ENCODE measurements at regions not wholly inside any gene's neighbourhood (a gene's known extent, or its start where the extent isn't known, plus 50 kb on each side); places are given as distances from the start of the nearest gene placed in this dataset.

DNA sequence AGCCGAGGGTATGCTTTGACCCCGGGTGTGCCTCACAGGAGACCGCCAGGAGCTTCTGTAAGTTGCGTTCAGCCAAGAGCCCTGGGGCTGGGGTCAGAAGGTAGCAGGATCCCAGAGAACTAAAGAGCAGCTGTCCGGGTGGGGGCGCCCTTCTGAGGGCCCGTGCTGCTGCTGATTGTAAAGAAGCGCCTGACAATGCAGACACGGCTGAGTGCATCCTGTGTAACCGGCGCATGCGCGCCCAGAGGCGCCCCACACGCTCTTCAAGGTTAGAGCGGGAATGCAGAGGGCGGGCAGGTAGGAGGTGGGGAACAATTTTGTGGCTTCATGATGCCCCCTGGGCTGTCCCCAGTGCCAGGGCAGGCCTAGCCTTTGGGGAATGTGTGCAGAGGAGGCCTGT, 210.2 kb upstream of the CTBP2 start:
- Histone ChIP-seq H3K27ac (ENCODE audit: low read depth in 2 of 2, low read length in 1 of 2) (no peak overlapping the region), H3K27me3 (ENCODE audit: insufficient read depth) (no peaks in the 10 kb centered on the region), H3K9me2 (no peaks in the 10 kb centered on the region), H2AFZ (ENCODE audit: low read depth) (no peak overlapping the region), H3K79me2 (ENCODE audit: insufficient read depth) (no peaks in the 10 kb centered on the region), H3K4me2 (no peak overlapping the region), H3K4me1 (ENCODE audit: control insufficient read depth in 1 of 2, insufficient read depth in 2 of 2, low read depth in 1 of 2, low read length in 1 of 2) (no peaks in the 10 kb centered on the region; a peak in 1 of 4 replicates), H3F3A (replicated peaks; ENCODE audit: insufficient read depth) (no peaks in the 10 kb centered on the region), H3K36me3 (replicated peaks in 1 of 2; ENCODE audit: control insufficient read depth in 1 of 2, insufficient read depth in 2 of 2, low read length in 1 of 2) (no peaks in the 10 kb centered on the region), H3K9me3 (no peaks in the 10 kb centered on the region), H4K20me1 (ENCODE audit: insufficient read depth) (no peaks in the 10 kb centered on the region), H3K4me3 (ENCODE audit: low read depth in 2 of 2, low read length in 1 of 2) (no peak overlapping the region), H3K9ac (no peak overlapping the region)
- WGBS (ENCODE audit: low lambda C conversion rate): 70% methylated on average over 17 of the region's 17 CpGs
- ChIA-PET CTCF (no interaction called here), POLR2A (no interaction called here)
- DNase-seq: no peak
- TF ChIP-seq NFIC (IDR thresholded peaks at IDR 0.05; ENCODE audit: borderline replicate concordance) (no peak), YY1 (IDR thresholded peaks at IDR 0.05; ENCODE audit: low read depth) (no peak), SMC3 (IDR thresholded peaks at IDR 0.05; ENCODE audit: low read depth, low read length) (no peak), NRF1 (IDR thresholded peaks at IDR 0.05; ENCODE audit: low read depth, low read length) (no peak), POLR2AphosphoS5 (IDR thresholded peaks at IDR 0.05; ENCODE audit: low read depth, low read length) (no peak), MXI1 (IDR thresholded peaks at IDR 0.05; ENCODE audit: low read depth, low read length) (no peak), SIN3A (IDR thresholded peaks at IDR 0.05; ENCODE audit: borderline replicate concordance, low read depth, low read length) (no peak), RFX5 (IDR thresholded peaks at IDR 0.05; ENCODE audit: low read length) (no peak), GATA2 (CRISPR knock-in tag; IDR thresholded peaks at IDR 0.05) (no peak), FOXM1 (IDR thresholded peaks at IDR 0.05; ENCODE audit: low read depth) (no peak), EZH2phosphoT487 (IDR thresholded peaks at IDR 0.05; ENCODE audit: borderline replicate concordance, low read depth) (no peak), GABPA (IDR thresholded peaks at IDR 0.05; ENCODE audit: low read depth) (no peak), TAF1 (IDR thresholded peaks at IDR 0.05; ENCODE audit: borderline replicate concordance, low read depth, low read length) (no peak), JUND (IDR thresholded peaks at IDR 0.05) (no peak), TEAD4 (IDR thresholded peaks at IDR 0.05; ENCODE audit: borderline replicate concordance, insufficient read depth) (no peak), RCOR1 (IDR thresholded peaks at IDR 0.05; ENCODE audit: low read length) (no peak)
- TF ChIP-seq, protein P1, sequence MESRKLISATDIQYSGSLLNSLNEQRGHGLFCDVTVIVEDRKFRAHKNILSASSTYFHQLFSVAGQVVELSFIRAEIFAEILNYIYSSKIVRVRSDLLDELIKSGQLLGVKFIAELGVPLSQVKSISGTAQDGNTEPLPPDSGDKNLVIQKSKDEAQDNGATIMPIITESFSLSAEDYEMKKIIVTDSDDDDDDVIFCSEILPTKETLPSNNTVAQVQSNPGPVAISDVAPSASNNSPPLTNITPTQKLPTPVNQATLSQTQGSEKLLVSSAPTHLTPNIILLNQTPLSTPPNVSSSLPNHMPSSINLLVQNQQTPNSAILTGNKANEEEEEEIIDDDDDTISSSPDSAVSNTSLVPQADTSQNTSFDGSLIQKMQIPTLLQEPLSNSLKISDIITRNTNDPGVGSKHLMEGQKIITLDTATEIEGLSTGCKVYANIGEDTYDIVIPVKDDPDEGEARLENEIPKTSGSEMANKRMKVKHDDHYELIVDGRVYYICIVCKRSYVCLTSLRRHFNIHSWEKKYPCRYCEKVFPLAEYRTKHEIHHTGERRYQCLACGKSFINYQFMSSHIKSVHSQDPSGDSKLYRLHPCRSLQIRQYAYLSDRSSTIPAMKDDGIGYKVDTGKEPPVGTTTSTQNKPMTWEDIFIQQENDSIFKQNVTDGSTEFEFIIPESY (IDR thresholded peaks at IDR 0.05; ENCODE audit: borderline replicate concordance, low read depth): no peak
- TF ChIP-seq, protein P2, sequence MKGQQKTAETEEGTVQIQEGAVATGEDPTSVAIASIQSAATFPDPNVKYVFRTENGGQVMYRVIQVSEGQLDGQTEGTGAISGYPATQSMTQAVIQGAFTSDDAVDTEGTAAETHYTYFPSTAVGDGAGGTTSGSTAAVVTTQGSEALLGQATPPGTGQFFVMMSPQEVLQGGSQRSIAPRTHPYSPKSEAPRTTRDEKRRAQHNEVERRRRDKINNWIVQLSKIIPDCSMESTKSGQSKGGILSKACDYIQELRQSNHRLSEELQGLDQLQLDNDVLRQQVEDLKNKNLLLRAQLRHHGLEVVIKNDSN (IDR thresholded peaks at IDR 0.05; ENCODE audit: borderline replicate concordance, low read depth): no peak
- TF ChIP-seq, protein P3, sequence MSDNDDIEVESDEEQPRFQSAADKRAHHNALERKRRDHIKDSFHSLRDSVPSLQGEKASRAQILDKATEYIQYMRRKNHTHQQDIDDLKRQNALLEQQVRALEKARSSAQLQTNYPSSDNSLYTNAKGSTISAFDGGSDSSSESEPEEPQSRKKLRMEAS (IDR thresholded peaks at IDR 0.05; ENCODE audit: low read depth): no peak

All from SK-N-SH (cell line).